Caco-2 (cell line): ENCODE measurements at regions not wholly inside any gene's neighbourhood (a gene's known extent, or its start where the extent isn't known, plus 50 kb on each side); places are given as distances from the start of the nearest gene placed in this dataset.

Experiments
- BruUV-seq: library from RNA; stranded (reverse); fragments of 400-500 nt; replicated peaks from 2 replicates; lab custom pipeline; 2021; lab: Mats Ljungman, UMichigan
- CTCF ChIA-PET: fragments of 300-600 bp; sonication (Branson Sonifier 250); formaldehyde crosslinking; loops from one replicate; lab custom pipeline; 2022; ENCODE audit warnings: antibody characterized with exemption; lab: Charles Lee
- POLR2A ChIA-PET: fragments of 300-600 bp; sonication (Branson Sonifier 250); formaldehyde crosslinking; loops from one replicate; lab custom pipeline; 2022; ENCODE audit warnings: antibody characterized with exemption; lab: Charles Lee
- DNase-seq, 2 experiments: peaks; one replicate each; pipeline versions ENCODE4 v3.0.0 to v3.0.0-alpha.2; 2020 to 2022
- H3K27me3 ChIP-seq: replicated peaks from 2 replicates; pipeline ENCODE4 v1.6.0; 2011; ENCODE audit warnings: low read length; ENCODE audit not compliant: control insufficient read depth, insufficient read depth
- H3K36me3 ChIP-seq: 2 replicates; pipeline ENCODE4 v1.5.1; 2011; ENCODE audit warnings: low read length; ENCODE audit not compliant: control insufficient read depth, insufficient read depth
- H3K4me1 ChIP-seq: fragments of 250-450 bp; sonication (Bioruptor Pico); 2 replicates; pipeline ENCODE4 v1.5.1; 2020; ENCODE audit warnings: mild to moderate bottlenecking
- H3K4me3 ChIP-seq: 2 replicates; pipeline ENCODE4 v1.5.1; 2011; ENCODE audit warnings: low read depth, mild to moderate bottlenecking, control low read depth, low read length
- H3K9me3 ChIP-seq: fragments of 250-450 bp; sonication (Bioruptor Pico); 2 replicates; pipeline ENCODE4 v1.5.1; 2020; ENCODE audit warnings: mild to moderate bottlenecking, moderate library complexity
- H3K27ac Mint-ChIP-seq: one replicate; pipeline ENCODE4 v1.8.0; 2022; ENCODE audit warnings: mixed read lengths; ENCODE audit not compliant: unreplicated experiment
- H3K27me3 Mint-ChIP-seq: one replicate; pipeline ENCODE4 v1.8.0; 2022; ENCODE audit warnings: mixed read lengths; ENCODE audit not compliant: insufficient read depth, unreplicated experiment
- H3K36me3 Mint-ChIP-seq: one replicate; pipeline ENCODE4 v1.8.0; 2022; ENCODE audit warnings: mild to moderate bottlenecking, mixed read lengths; ENCODE audit not compliant: insufficient read depth, unreplicated experiment
- H3K4me1 Mint-ChIP-seq: one replicate; pipeline ENCODE4 v1.8.0; 2022; ENCODE audit warnings: low read depth, mixed read lengths; ENCODE audit not compliant: unreplicated experiment
- H3K4me3 Mint-ChIP-seq: one replicate; pipeline ENCODE4 v1.8.0; 2022; ENCODE audit warnings: mild to moderate bottlenecking, moderate library complexity, mixed read lengths; ENCODE audit not compliant: unreplicated experiment
- H3K9me3 Mint-ChIP-seq: one replicate; pipeline ENCODE4 v1.8.0; 2022; ENCODE audit warnings: mixed read lengths; ENCODE audit not compliant: unreplicated experiment
- CTCF ChIP-seq, 2 experiments: fragments of 200-600 bp in 1 of 2; IDR thresholded peaks; 1 replicate in 1 of 2; 2 replicates in 1 of 2; pipeline versions ENCODE4 v1.5.1 to v1.8.0; 2011 to 2022; ENCODE audit warnings: antibody characterized with exemption in 1 of 2, control low read depth in 1 of 2, inconsistent platforms in 1 of 2, low read depth in 1 of 2, low read length in 1 of 2, mild to moderate bottlenecking in 1 of 2, moderate library complexity in 1 of 2; ENCODE audit not compliant: insufficient read depth in 1 of 2, severe bottlenecking in 1 of 2, unreplicated experiment in 1 of 2
- intact Hi-C: fragments of 100-400 bp; cut with micrococcal nuclease; formaldehyde crosslinking; loops from one replicate; pipeline ENCODE4 v1.10.0; 2022; ENCODE audit not compliant: unreplicated experiment

- ChIA-PET CTCF (no interaction called here), POLR2A (no interaction called here)
- intact Hi-C loops = no loop called here
- H3K4me3 ChIP-seq = no peak overlapping the region
- BruUV-seq = no TSS peak
- no peak for DNase-seq
- H3K27me3 ChIP-seq = no peaks in the 10 kb centered on the region
- H3K4me3 Mint-ChIP-seq = no peak overlapping the region
- H3K27me3 Mint-ChIP-seq = no peaks in the 10 kb centered on the region
- TF ChIP-seq CTCF (IDR thresholded peaks at IDR 0.05; ENCODE audit: insufficient read depth in 1 of 2, low read depth in 1 of 2, low read length in 1 of 2, severe bottlenecking in 1 of 2, unreplicated experiment in 1 of 2) = no peak
- no peaks in the 10 kb centered on the region for H3K9me3 ChIP-seq
- no peaks in the 10 kb centered on the region for H3K4me1 ChIP-seq
- no peaks in the 10 kb centered on the region for H3K36me3 ChIP-seq
- no peaks in the 10 kb centered on the region for H3K36me3 Mint-ChIP-seq
- no peaks in the 10 kb centered on the region for H3K9me3 Mint-ChIP-seq
- H3K4me1 Mint-ChIP-seq = no peaks in the 10 kb centered on the region
- H3K27ac Mint-ChIP-seq = no peak overlapping the region
Observed at GRCh38 chr22:25492162-25492561, 72.3 kb upstream of the GRK3 start.

- POLR2A ChIA-PET = no interaction called here
- no TSS peak for BruUV-seq
- H3K9me3 ChIP-seq = no peaks in the 10 kb centered on the region
- Mint-ChIP-seq H3K4me1 (no peaks in the 10 kb centered on the region), H3K4me3 (no peak overlapping the region), H3K27me3 (no peaks in the 10 kb centered on the region), H3K9me3 (no peaks in the 10 kb centered on the region), H3K36me3 (no peaks in the 10 kb centered on the region), H3K27ac (no peak overlapping the region)
- H3K36me3 ChIP-seq = no peaks in the 10 kb centered on the region
- no peak overlapping the region for H3K4me3 ChIP-seq
- intact Hi-C loops = no loop called here
- no peaks in the 10 kb centered on the region for H3K4me1 ChIP-seq
- no peak for TF ChIP-seq CTCF (IDR thresholded peaks at IDR 0.05; ENCODE audit: insufficient read depth in 1 of 2, low read depth in 1 of 2, low read length in 1 of 2, severe bottlenecking in 1 of 2, unreplicated experiment in 1 of 2)
- H3K27me3 ChIP-seq = no peaks in the 10 kb centered on the region
- no peak for DNase-seq
- CTCF ChIA-PET = no interaction called here
Observed at GRCh38 chr22:25492841-25493734, 71.4 kb upstream of the GRK3 start.

- no peaks in the 10 kb centered on the region for H3K36me3 Mint-ChIP-seq
- H3K9me3 ChIP-seq = no peaks in the 10 kb centered on the region
- DNase-seq = no peak
- no peaks in the 10 kb centered on the region for H3K36me3 ChIP-seq
- no peak overlapping the region for H3K4me3 Mint-ChIP-seq
- TF ChIP-seq CTCF (IDR thresholded peaks at IDR 0.05; ENCODE audit: insufficient read depth in 1 of 2, low read depth in 1 of 2, low read length in 1 of 2, severe bottlenecking in 1 of 2, unreplicated experiment in 1 of 2) = no peak
- POLR2A ChIA-PET = no interaction called here
- no peak overlapping the region for H3K27ac Mint-ChIP-seq
- BruUV-seq = no TSS peak
- no peaks in the 10 kb centered on the region for H3K9me3 Mint-ChIP-seq
- no peak overlapping the region for H3K4me3 ChIP-seq
- no peaks in the 10 kb centered on the region for H3K27me3 ChIP-seq
- no peaks in the 10 kb centered on the region for H3K4me1 ChIP-seq
- CTCF ChIA-PET = no interaction called here
- H3K4me1 Mint-ChIP-seq = no peaks in the 10 kb centered on the region
- intact Hi-C loops = no loop called here
- H3K27me3 Mint-ChIP-seq = no peaks in the 10 kb centered on the region
Observed at GRCh38 chr22:25493794-25494193, 70.7 kb upstream of the GRK3 start.
